WTC11 (cell line): ENCODE measurements at regions not wholly inside any gene's neighbourhood (a gene's known extent, or its start where the extent isn't known, plus 50 kb on each side); places are given as distances from the start of the nearest gene placed in this dataset.

ENCODE experiments used
- ATAC-seq: fragments of 200-7000 bp; cut with Tn5 transposase; 2 replicates; pipeline ENCODE4 v1.10.0; 2021; ENCODE audit warnings: mild to moderate bottlenecking, moderate library complexity
- CTCF ChIA-PET: fragments of 300-600 bp; sonication (Branson Sonifier 250); formaldehyde crosslinking; loops from one replicate; lab custom pipeline; 2021; ENCODE audit warnings: antibody characterized with exemption; lab: Charles Lee
- POLR2A ChIA-PET: fragments of 350-600 bp; sonication (Branson Sonifier 250); formaldehyde crosslinking; loops from one replicate; lab custom pipeline; 2021; ENCODE audit warnings: antibody characterized with exemption; lab: Charles Lee
- DNase-seq: peaks from one replicate; pipeline ENCODE4 v3.0.0; 2021; ENCODE audit warnings: low spot score
- H3K27ac Mint-ChIP-seq: 2 replicates; pipeline ENCODE4 v1.8.0; 2021; ENCODE audit warnings: mixed read lengths
- H3K27me3 Mint-ChIP-seq: 2 replicates; pipeline ENCODE4 v1.8.0; 2021; ENCODE audit warnings: low read depth, mild to moderate bottlenecking, moderate library complexity, mixed read lengths
- H3K36me3 Mint-ChIP-seq: 2 replicates; pipeline ENCODE4 v1.8.0; 2021; ENCODE audit warnings: mixed read lengths
- H3K4me1 Mint-ChIP-seq: 2 replicates; pipeline ENCODE4 v1.8.0; 2022; ENCODE audit warnings: mixed read lengths
- H3K4me3 Mint-ChIP-seq: 2 replicates; pipeline ENCODE4 v1.8.0; 2021; ENCODE audit warnings: mild to moderate bottlenecking, moderate library complexity, mixed read lengths
- H3K9me3 Mint-ChIP-seq: 2 replicates; pipeline ENCODE4 v1.8.0; 2021; ENCODE audit warnings: mixed read lengths
- CREM ChIP-seq: sonication (generic); formaldehyde crosslinking; IDR thresholded peaks from 2 replicates; pipeline ENCODE4 v1.8.1; 2022; ENCODE audit warnings: mild to moderate bottlenecking, missing genetic modification reagents, moderate library complexity
- FOXJ3 ChIP-seq: sonication (generic); formaldehyde crosslinking; IDR thresholded peaks from 2 replicates; pipeline ENCODE4 v1.9.0; 2021; ENCODE audit warnings: missing genetic modification reagents, mild to moderate bottlenecking, borderline replicate concordance
- FOXK1 ChIP-seq: sonication (generic); formaldehyde crosslinking; IDR thresholded peaks from 2 replicates; pipeline ENCODE4 v1.8.0; 2022; ENCODE audit warnings: mild to moderate bottlenecking, moderate library complexity, missing genetic modification reagents
- IRF2 ChIP-seq: sonication (generic); formaldehyde crosslinking; IDR thresholded peaks from 2 replicates; pipeline ENCODE4 v1.8.0; 2022; ENCODE audit warnings: low read depth, missing genetic modification reagents, borderline replicate concordance
- JAZF1 ChIP-seq: fragments of 250-450 bp; sonication (Bioruptor Pico); IDR thresholded peaks from 2 replicates; pipeline ENCODE4 v1.9.0; 2021; ENCODE audit warnings: moderate library complexity, mild to moderate bottlenecking, inconsistent platforms
- JUN ChIP-seq: sonication (generic); formaldehyde crosslinking; IDR thresholded peaks from 2 replicates; pipeline ENCODE4 v1.8.0; 2023; ENCODE audit warnings: mild to moderate bottlenecking, missing genetic modification reagents
- KAT7 ChIP-seq: sonication (generic); formaldehyde crosslinking; IDR thresholded peaks from 2 replicates; pipeline ENCODE4 v1.8.1; 2023; ENCODE audit warnings: missing genetic modification reagents, mild to moderate bottlenecking, borderline replicate concordance
- MYBL2 ChIP-seq: sonication (generic); formaldehyde crosslinking; IDR thresholded peaks from 2 replicates; pipeline ENCODE4 v1.8.1; 2023; ENCODE audit warnings: mild to moderate bottlenecking, moderate library complexity, missing genetic modification reagents
- NFE2L1 ChIP-seq: sonication (generic); formaldehyde crosslinking; IDR thresholded peaks from 2 replicates; pipeline ENCODE4 v1.8.1; 2023; ENCODE audit warnings: missing genetic modification reagents
- NFYB ChIP-seq: sonication (generic); formaldehyde crosslinking; conservative IDR thresholded peaks from 2 replicates; pipeline ENCODE4 v1.8.0; 2022; ENCODE audit warnings: low read depth, missing genetic modification reagents
- OVOL2 ChIP-seq: fragments of 250-450 bp; sonication (Bioruptor Pico); IDR thresholded peaks from 2 replicates; pipeline ENCODE4 v1.9.0; 2021; ENCODE audit warnings: mild to moderate bottlenecking, borderline replicate concordance
- RELA ChIP-seq: sonication (generic); formaldehyde crosslinking; IDR thresholded peaks from 2 replicates; pipeline ENCODE4 v1.8.1; 2022; ENCODE audit warnings: missing genetic modification reagents, mild to moderate bottlenecking, borderline replicate concordance
- SOX15 ChIP-seq: fragments of 250-450 bp; sonication (Bioruptor Pico); IDR thresholded peaks from 2 replicates; pipeline ENCODE4 v1.9.0; 2021; ENCODE audit warnings: mild to moderate bottlenecking
- ZNF121 ChIP-seq: sonication (generic); formaldehyde crosslinking; IDR thresholded peaks from 2 replicates; pipeline ENCODE4 v1.8.0; 2023; ENCODE audit warnings: missing genetic modification reagents
- ZNF219 ChIP-seq: sonication (generic); formaldehyde crosslinking; IDR thresholded peaks from 2 replicates; pipeline ENCODE4 v1.8.0; 2023; ENCODE audit warnings: missing genetic modification reagents, mild to moderate bottlenecking, borderline replicate concordance
- ZNF396 ChIP-seq: fragments of 250-450 bp; sonication (Bioruptor Pico); IDR thresholded peaks from 2 replicates; pipeline ENCODE4 v1.8.0; 2021; ENCODE audit warnings: mild to moderate bottlenecking, moderate library complexity, borderline replicate concordance
- TF ChIP-seq, protein P1 (sequence below): sonication (generic); formaldehyde crosslinking; IDR thresholded peaks from 2 replicates; pipeline ENCODE4 v1.8.1; 2023; ENCODE audit warnings: mild to moderate bottlenecking, missing genetic modification reagents
- TF ChIP-seq, protein P2 (sequence below): sonication (generic); formaldehyde crosslinking; IDR thresholded peaks from 2 replicates; pipeline ENCODE4 v1.8.0; 2023; ENCODE audit warnings: mild to moderate bottlenecking, missing genetic modification reagents
- TF ChIP-seq, protein P3 (sequence below): sonication (generic); formaldehyde crosslinking; IDR thresholded peaks from 2 replicates; pipeline ENCODE4 v1.8.1; 2022; ENCODE audit warnings: mild to moderate bottlenecking, moderate library complexity, missing genetic modification reagents
- TF ChIP-seq, protein P4 (sequence below): sonication (generic); formaldehyde crosslinking; conservative IDR thresholded peaks from 2 replicates; pipeline ENCODE4 v1.8.1; 2022; ENCODE audit warnings: mild to moderate bottlenecking, missing genetic modification reagents
- TF ChIP-seq, protein P5 (sequence below): sonication (generic); formaldehyde crosslinking; conservative IDR thresholded peaks from 2 replicates; pipeline ENCODE4 v1.8.1; 2023; ENCODE audit warnings: mild to moderate bottlenecking, low read depth, missing genetic modification reagents, moderate library complexity
- TF ChIP-seq, protein P6 (sequence below): fragments of 200-600 bp; IDR thresholded peaks from 2 replicates; pipeline ENCODE4 v1.8.0; 2022; ENCODE audit warnings: antibody characterized with exemption
- TF ChIP-seq, protein P7 (sequence below): sonication (generic); formaldehyde crosslinking; IDR thresholded peaks from 2 replicates; pipeline ENCODE4 v1.8.0; 2022; ENCODE audit warnings: mild to moderate bottlenecking, missing genetic modification reagents

DNA sequence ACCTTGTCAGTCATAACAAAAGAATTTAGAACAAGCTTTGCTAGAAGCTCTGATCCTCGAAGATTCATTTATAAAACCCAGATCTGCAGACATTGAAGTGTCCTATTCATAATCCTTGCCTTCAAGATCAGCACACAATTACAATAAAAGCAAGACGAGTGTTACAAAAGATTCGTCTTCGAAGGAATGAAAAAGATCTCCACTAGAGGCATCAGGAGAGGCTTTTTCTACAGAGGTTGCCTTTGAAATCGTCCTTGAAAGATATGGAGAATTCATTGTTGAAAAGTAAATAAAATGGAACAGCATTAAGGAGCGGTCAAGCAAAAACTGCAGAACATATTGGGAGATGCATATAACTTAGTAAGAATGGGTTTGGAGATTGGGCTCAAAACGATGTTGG is 146.4 kb downstream of the BMP4 start:
- POLR2A ChIA-PET, result no interaction called here

DNA sequence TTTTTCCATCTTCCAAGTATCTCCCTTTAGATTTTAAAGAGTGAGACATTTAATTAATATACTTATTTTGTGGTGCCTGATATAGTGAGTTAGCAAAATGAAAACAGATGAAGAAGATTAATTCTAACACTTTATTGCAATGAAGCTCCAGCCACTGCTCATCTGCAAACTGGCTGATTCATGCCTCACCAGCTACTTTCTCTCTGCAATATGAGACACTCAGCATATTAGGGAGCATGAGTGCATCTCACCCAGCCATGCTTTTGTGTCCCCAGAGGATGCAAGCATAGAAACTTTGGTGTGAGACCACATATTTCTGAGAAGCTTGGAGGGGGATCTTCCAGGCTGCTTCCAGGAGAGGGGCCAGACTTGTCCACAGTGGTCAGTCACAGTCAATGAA is 148.6 kb downstream of the BMP4 start:
- H3K4me1 Mint-ChIP-seq, result no peaks in the 10 kb centered on the region
- ATAC-seq, result no peak
- no peak overlapping the region for H3K27ac Mint-ChIP-seq
- CTCF ChIA-PET, result interaction anchor here (1.9 kb wide), 1 partner anchor 540 kb away, joined by 6 read pairs; no protein-coding TSS in a partner anchor
- no peaks in the 10 kb centered on the region; the same call in 1 of the 2 replicates for H3K27me3 Mint-ChIP-seq
- no peaks in the 10 kb centered on the region for H3K36me3 Mint-ChIP-seq
- POLR2A ChIA-PET, result no interaction called here
- peaks cover 24% of the 10 kb centered on the region for H3K9me3 Mint-ChIP-seq
- DNase-seq, result no peak
- H3K4me3 Mint-ChIP-seq, result no peak overlapping the region
- TF ChIP-seq, protein P1, sequence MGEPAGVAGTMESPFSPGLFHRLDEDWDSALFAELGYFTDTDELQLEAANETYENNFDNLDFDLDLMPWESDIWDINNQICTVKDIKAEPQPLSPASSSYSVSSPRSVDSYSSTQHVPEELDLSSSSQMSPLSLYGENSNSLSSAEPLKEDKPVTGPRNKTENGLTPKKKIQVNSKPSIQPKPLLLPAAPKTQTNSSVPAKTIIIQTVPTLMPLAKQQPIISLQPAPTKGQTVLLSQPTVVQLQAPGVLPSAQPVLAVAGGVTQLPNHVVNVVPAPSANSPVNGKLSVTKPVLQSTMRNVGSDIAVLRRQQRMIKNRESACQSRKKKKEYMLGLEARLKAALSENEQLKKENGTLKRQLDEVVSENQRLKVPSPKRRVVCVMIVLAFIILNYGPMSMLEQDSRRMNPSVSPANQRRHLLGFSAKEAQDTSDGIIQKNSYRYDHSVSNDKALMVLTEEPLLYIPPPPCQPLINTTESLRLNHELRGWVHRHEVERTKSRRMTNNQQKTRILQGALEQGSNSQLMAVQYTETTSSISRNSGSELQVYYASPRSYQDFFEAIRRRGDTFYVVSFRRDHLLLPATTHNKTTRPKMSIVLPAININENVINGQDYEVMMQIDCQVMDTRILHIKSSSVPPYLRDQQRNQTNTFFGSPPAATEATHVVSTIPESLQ (CRISPR knock-in tag), result no peak
- TF ChIP-seq, protein P2, sequence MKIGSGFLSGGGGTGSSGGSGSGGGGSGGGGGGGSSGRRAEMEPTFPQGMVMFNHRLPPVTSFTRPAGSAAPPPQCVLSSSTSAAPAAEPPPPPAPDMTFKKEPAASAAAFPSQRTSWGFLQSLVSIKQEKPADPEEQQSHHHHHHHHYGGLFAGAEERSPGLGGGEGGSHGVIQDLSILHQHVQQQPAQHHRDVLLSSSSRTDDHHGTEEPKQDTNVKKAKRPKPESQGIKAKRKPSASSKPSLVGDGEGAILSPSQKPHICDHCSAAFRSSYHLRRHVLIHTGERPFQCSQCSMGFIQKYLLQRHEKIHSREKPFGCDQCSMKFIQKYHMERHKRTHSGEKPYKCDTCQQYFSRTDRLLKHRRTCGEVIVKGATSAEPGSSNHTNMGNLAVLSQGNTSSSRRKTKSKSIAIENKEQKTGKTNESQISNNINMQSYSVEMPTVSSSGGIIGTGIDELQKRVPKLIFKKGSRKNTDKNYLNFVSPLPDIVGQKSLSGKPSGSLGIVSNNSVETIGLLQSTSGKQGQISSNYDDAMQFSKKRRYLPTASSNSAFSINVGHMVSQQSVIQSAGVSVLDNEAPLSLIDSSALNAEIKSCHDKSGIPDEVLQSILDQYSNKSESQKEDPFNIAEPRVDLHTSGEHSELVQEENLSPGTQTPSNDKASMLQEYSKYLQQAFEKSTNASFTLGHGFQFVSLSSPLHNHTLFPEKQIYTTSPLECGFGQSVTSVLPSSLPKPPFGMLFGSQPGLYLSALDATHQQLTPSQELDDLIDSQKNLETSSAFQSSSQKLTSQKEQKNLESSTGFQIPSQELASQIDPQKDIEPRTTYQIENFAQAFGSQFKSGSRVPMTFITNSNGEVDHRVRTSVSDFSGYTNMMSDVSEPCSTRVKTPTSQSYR (CRISPR knock-in tag), result no peak
- TF ChIP-seq JUN (no peak), IRF2 (CRISPR knock-in tag) (no peak), JAZF1 (CRISPR knock-in tag) (no peak), NFE2L1 (CRISPR knock-in tag) (no peak), ZNF121 (CRISPR knock-in tag) (no peak)
- TF ChIP-seq, protein P3, sequence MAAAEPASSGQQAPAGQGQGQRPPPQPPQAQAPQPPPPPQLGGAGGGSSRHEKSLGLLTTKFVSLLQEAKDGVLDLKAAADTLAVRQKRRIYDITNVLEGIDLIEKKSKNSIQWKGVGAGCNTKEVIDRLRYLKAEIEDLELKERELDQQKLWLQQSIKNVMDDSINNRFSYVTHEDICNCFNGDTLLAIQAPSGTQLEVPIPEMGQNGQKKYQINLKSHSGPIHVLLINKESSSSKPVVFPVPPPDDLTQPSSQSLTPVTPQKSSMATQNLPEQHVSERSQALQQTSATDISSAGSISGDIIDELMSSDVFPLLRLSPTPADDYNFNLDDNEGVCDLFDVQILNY (CRISPR knock-in tag), result no peak
- TF ChIP-seq, protein P4, sequence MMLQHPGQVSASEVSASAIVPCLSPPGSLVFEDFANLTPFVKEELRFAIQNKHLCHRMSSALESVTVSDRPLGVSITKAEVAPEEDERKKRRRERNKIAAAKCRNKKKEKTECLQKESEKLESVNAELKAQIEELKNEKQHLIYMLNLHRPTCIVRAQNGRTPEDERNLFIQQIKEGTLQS (CRISPR knock-in tag), result no peak
- TF ChIP-seq, protein P5, sequence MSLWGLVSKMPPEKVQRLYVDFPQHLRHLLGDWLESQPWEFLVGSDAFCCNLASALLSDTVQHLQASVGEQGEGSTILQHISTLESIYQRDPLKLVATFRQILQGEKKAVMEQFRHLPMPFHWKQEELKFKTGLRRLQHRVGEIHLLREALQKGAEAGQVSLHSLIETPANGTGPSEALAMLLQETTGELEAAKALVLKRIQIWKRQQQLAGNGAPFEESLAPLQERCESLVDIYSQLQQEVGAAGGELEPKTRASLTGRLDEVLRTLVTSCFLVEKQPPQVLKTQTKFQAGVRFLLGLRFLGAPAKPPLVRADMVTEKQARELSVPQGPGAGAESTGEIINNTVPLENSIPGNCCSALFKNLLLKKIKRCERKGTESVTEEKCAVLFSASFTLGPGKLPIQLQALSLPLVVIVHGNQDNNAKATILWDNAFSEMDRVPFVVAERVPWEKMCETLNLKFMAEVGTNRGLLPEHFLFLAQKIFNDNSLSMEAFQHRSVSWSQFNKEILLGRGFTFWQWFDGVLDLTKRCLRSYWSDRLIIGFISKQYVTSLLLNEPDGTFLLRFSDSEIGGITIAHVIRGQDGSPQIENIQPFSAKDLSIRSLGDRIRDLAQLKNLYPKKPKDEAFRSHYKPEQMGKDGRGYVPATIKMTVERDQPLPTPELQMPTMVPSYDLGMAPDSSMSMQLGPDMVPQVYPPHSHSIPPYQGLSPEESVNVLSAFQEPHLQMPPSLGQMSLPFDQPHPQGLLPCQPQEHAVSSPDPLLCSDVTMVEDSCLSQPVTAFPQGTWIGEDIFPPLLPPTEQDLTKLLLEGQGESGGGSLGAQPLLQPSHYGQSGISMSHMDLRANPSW (CRISPR knock-in tag), result no peak

More for the DNA sequence above, 146.4 kb downstream of the BMP4 start:
- DNase-seq (no peak), ATAC-seq (no peak)
- Mint-ChIP-seq H3K9me3 (peaks cover 15% of the 10 kb centered on the region), H3K4me1 (no peaks in the 10 kb centered on the region), H3K4me3 (no peak overlapping the region), H3K27me3 (no peaks in the 10 kb centered on the region; the same call in 1 of the 2 replicates), H3K36me3 (no peaks in the 10 kb centered on the region), H3K27ac (no peak overlapping the region)
- no peak for TF ChIP-seq CREM (CRISPR knock-in tag)
- TF ChIP-seq FOXJ3 (CRISPR knock-in tag), result no peak
- no peak for TF ChIP-seq FOXK1 (CRISPR knock-in tag)
- TF ChIP-seq NFYB, result no peak
- no peak for TF ChIP-seq JAZF1 (CRISPR knock-in tag)
- TF ChIP-seq, protein P6, sequence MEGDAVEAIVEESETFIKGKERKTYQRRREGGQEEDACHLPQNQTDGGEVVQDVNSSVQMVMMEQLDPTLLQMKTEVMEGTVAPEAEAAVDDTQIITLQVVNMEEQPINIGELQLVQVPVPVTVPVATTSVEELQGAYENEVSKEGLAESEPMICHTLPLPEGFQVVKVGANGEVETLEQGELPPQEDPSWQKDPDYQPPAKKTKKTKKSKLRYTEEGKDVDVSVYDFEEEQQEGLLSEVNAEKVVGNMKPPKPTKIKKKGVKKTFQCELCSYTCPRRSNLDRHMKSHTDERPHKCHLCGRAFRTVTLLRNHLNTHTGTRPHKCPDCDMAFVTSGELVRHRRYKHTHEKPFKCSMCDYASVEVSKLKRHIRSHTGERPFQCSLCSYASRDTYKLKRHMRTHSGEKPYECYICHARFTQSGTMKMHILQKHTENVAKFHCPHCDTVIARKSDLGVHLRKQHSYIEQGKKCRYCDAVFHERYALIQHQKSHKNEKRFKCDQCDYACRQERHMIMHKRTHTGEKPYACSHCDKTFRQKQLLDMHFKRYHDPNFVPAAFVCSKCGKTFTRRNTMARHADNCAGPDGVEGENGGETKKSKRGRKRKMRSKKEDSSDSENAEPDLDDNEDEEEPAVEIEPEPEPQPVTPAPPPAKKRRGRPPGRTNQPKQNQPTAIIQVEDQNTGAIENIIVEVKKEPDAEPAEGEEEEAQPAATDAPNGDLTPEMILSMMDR, result no peak
- TF ChIP-seq, protein P7, sequence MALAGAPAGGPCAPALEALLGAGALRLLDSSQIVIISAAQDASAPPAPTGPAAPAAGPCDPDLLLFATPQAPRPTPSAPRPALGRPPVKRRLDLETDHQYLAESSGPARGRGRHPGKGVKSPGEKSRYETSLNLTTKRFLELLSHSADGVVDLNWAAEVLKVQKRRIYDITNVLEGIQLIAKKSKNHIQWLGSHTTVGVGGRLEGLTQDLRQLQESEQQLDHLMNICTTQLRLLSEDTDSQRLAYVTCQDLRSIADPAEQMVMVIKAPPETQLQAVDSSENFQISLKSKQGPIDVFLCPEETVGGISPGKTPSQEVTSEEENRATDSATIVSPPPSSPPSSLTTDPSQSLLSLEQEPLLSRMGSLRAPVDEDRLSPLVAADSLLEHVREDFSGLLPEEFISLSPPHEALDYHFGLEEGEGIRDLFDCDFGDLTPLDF (CRISPR knock-in tag), result no peak
- TF ChIP-seq ZNF219 (CRISPR knock-in tag), result no peak
- TF ChIP-seq MYBL2 (CRISPR knock-in tag), result no peak
- no peak for TF ChIP-seq SOX15 (CRISPR knock-in tag)
- TF ChIP-seq RELA (CRISPR knock-in tag), result no peak
- TF ChIP-seq, protein P1 (CRISPR knock-in tag), result no peak
- TF ChIP-seq KAT7, result no peak
- TF ChIP-seq OVOL2, result no peak
- no peak for TF ChIP-seq ZNF396 (CRISPR knock-in tag)
- TF ChIP-seq IRF2 (CRISPR knock-in tag), result no peak
- CTCF ChIA-PET, result no interaction called here
